IMR-90 (cell line): ENCODE measurements at regions not wholly inside any gene's neighbourhood (a gene's known extent, or its start where the extent isn't known, plus 50 kb on each side); places are given as distances from the start of the nearest gene placed in this dataset.

Experiments used
- ATAC-seq: fragments of 200-7000 bp; cut with Tn5 transposase; 2 replicates; pipeline ENCODE4 v1.9.1; 2020; ENCODE audit warnings: low read depth, mild to moderate bottlenecking, moderate library complexity
- BruUV-seq: library from RNA; stranded (reverse); fragments of 400-500 nt; replicated peaks from 2 replicates; lab custom pipeline; 2021; lab: Mats Ljungman, UMichigan
- CTCF ChIA-PET: fragments of 300-600 bp; formaldehyde crosslinking; extraction: SDS; loops from one replicate; lab custom pipeline; 2021; ENCODE audit warnings: antibody characterized with exemption; lab: Yijun Ruan, JAX
- POLR2A ChIA-PET: fragments of 300-600 bp; sonication (Branson Sonifier 250); formaldehyde crosslinking; loops from one replicate; lab custom pipeline; 2022; ENCODE audit warnings: antibody characterized with exemption; ENCODE audit not compliant: unreplicated experiment; lab: Charles Lee
- DNase-seq: peaks from one replicate; pipeline ENCODE4 v3.0.0; 2013
- H2AFZ ChIP-seq: replicated peaks from 2 replicates; pipeline ENCODE3; 2013; ENCODE audit warnings: low read length, mild to moderate bottlenecking; ENCODE audit not compliant: poor library complexity
- H2AK5ac ChIP-seq: 2 replicates; pipeline ENCODE4 v1.6.1; 2013; ENCODE audit warnings: low read depth, low read length, inconsistent platforms
- H2AK9ac ChIP-seq: replicated peaks from 2 replicates; pipeline ENCODE3; 2013; ENCODE audit warnings: mild to moderate bottlenecking, low read depth, low read length, moderate library complexity; ENCODE audit not compliant: poor library complexity
- H2BK120ac ChIP-seq: 2 replicates; pipeline ENCODE4 v1.6.1; 2013; ENCODE audit warnings: low read depth, low read length, inconsistent platforms
- H2BK15ac ChIP-seq: 3 replicates; pipeline ENCODE4 v1.6.1; 2013; ENCODE audit warnings: low read depth, low read length, inconsistent platforms
- H2BK20ac ChIP-seq: 2 replicates; pipeline ENCODE4 v1.6.1; 2013; ENCODE audit warnings: low read depth, mild to moderate bottlenecking, inconsistent platforms, low read length, moderate library complexity
- H2BK5ac ChIP-seq: 2 replicates; pipeline ENCODE4 v1.6.1; 2013; ENCODE audit warnings: mild to moderate bottlenecking, low read depth, low read length, inconsistent platforms; ENCODE audit not compliant: poor library complexity, severe bottlenecking
- H3K14ac ChIP-seq: replicated peaks from 2 replicates; pipeline ENCODE4 v1.6.1; 2013; ENCODE audit warnings: low read depth, low read length, inconsistent platforms
- H3K18ac ChIP-seq: 2 replicates; pipeline ENCODE4 v1.6.1; 2013; ENCODE audit warnings: low read depth, low read length, control low read depth
- H3K23ac ChIP-seq: 2 replicates; pipeline ENCODE4 v1.6.1; 2013; ENCODE audit warnings: low read depth, low read length, inconsistent platforms
- H3K27ac ChIP-seq: 2 replicates; pipeline ENCODE4 v1.5.1; 2013; ENCODE audit warnings: mild to moderate bottlenecking, control low read depth, low read length; ENCODE audit not compliant: insufficient read depth
- H3K27me3 ChIP-seq: 2 replicates; pipeline ENCODE4 v1.6.1; 2013; ENCODE audit warnings: low read length; ENCODE audit not compliant: control insufficient read depth, insufficient read depth
- H3K36me3 ChIP-seq: 2 replicates; pipeline ENCODE4 v1.6.1; 2013; ENCODE audit warnings: low read length, mixed read lengths; ENCODE audit not compliant: control insufficient read depth, insufficient read depth
- H3K4ac ChIP-seq: 2 replicates; pipeline ENCODE4 v1.6.1; 2013; ENCODE audit warnings: low read depth, low read length, inconsistent platforms
- H3K4me1 ChIP-seq: 2 replicates; pipeline ENCODE4 v1.6.1; 2013; ENCODE audit warnings: low read length, mixed read lengths; ENCODE audit not compliant: control insufficient read depth, insufficient read depth
- H3K4me2 ChIP-seq: 2 replicates; pipeline ENCODE4 v1.6.1; 2013; ENCODE audit warnings: low read depth, mild to moderate bottlenecking, control low read depth, low read length, moderate library complexity
- H3K4me3 ChIP-seq: 2 replicates; pipeline ENCODE4 v1.5.1; 2013; ENCODE audit warnings: low read depth, mild to moderate bottlenecking, control low read depth, low read length, moderate library complexity; ENCODE audit not compliant: insufficient read depth
- H3K56ac ChIP-seq: 2 replicates; pipeline ENCODE4 v1.6.1; 2013; ENCODE audit warnings: low read length, inconsistent platforms; ENCODE audit not compliant: insufficient read depth; ENCODE audit errors: extremely low read depth
- H3K79me1 ChIP-seq, 2 experiments: 2 replicates each; pipeline ENCODE4 v1.6.1; 2013; ENCODE audit warnings: low read length in 2 of 2, inconsistent platforms in 1 of 2, low read depth in 1 of 2
- H3K9ac ChIP-seq: 2 replicates; pipeline ENCODE4 v1.6.1; 2013; ENCODE audit warnings: low read depth, low read length, control low read depth
- H3K9me1 ChIP-seq: 2 replicates; pipeline ENCODE4 v1.6.1; 2013; ENCODE audit warnings: low read length, inconsistent platforms; ENCODE audit not compliant: insufficient read depth
- H3K9me3 ChIP-seq: 2 replicates; pipeline ENCODE4 v1.6.1; 2013; ENCODE audit warnings: low read length; ENCODE audit not compliant: control insufficient read depth, insufficient read depth
- H4K20me1 ChIP-seq: 2 replicates; pipeline ENCODE4 v1.6.1; 2013; ENCODE audit warnings: low read length, inconsistent platforms; ENCODE audit not compliant: insufficient read depth
- H4K5ac ChIP-seq: 2 replicates; pipeline ENCODE4 v1.6.1; 2013; ENCODE audit warnings: mild to moderate bottlenecking, low read depth, low read length, control low read depth
- H4K8ac ChIP-seq, 2 experiments: 2 replicates each; pipeline ENCODE4 v1.6.1; 2013; ENCODE audit warnings: low read depth in 2 of 2, low read length in 2 of 2, control low read depth in 1 of 2, inconsistent platforms in 1 of 2
- H4K91ac ChIP-seq: 2 replicates; pipeline ENCODE4 v1.6.1; 2013; ENCODE audit warnings: low read depth, low read length, inconsistent platforms; ENCODE audit not compliant: insufficient read depth
- BHLHE40 ChIP-seq: fragments of 150-350 bp; IDR thresholded peaks from 2 replicates; pipeline ENCODE4 v1.6.1; 2016; ENCODE audit warnings: mild to moderate bottlenecking, low read depth, low read length
- CEBPB ChIP-seq: IDR thresholded peaks from 2 replicates; pipeline ENCODE4 v1.6.1; 2012; ENCODE audit warnings: low read depth, low read length, improper control_type of control experiment
- CHD1 ChIP-seq: IDR thresholded peaks from 2 replicates; pipeline ENCODE4 v1.6.1; 2012; ENCODE audit warnings: low read depth, low read length, improper control_type of control experiment
- FOS ChIP-seq: fragments of 150-350 bp; IDR thresholded peaks from 2 replicates; pipeline ENCODE4 v1.6.1; 2016; ENCODE audit warnings: low read depth, low read length
- MAFK ChIP-seq: IDR thresholded peaks from 2 replicates; pipeline ENCODE4 v1.6.1; 2012; ENCODE audit warnings: low read depth, low read length, improper control_type of control experiment
- MAZ ChIP-seq: IDR thresholded peaks from 2 replicates; pipeline ENCODE4 v1.6.1; 2012; ENCODE audit warnings: low read depth, mild to moderate bottlenecking, low read length, improper control_type of control experiment, moderate library complexity, borderline replicate concordance
- MXI1 ChIP-seq: IDR thresholded peaks from 2 replicates; pipeline ENCODE4 v1.6.1; 2012; ENCODE audit warnings: low read depth, mild to moderate bottlenecking, low read length, moderate library complexity, borderline replicate concordance
- NFE2L2 ChIP-seq: fragments of 150-350 bp; IDR thresholded peaks from 2 replicates; pipeline ENCODE4 v1.6.1; 2016; ENCODE audit warnings: low read depth, mild to moderate bottlenecking, low read length
- POLR2A ChIP-seq: IDR thresholded peaks from 2 replicates; pipeline ENCODE4 v1.6.1; 2012; ENCODE audit warnings: mild to moderate bottlenecking, low read depth, low read length
- RAD21 ChIP-seq: IDR thresholded peaks from 2 replicates; pipeline ENCODE4 v1.6.1; 2012; ENCODE audit warnings: low read length, improper control_type of control experiment
- RCOR1 ChIP-seq: IDR thresholded peaks from 2 replicates; pipeline ENCODE4 v1.6.1; 2012; ENCODE audit warnings: mild to moderate bottlenecking, low read length, improper control_type of control experiment; ENCODE audit not compliant: insufficient replicate concordance
- RFX5 ChIP-seq: IDR thresholded peaks from 2 replicates; pipeline ENCODE4 v1.8.0; 2012; ENCODE audit warnings: low read depth, mild to moderate bottlenecking, low read length, moderate library complexity
- SMC3 ChIP-seq: fragments of 150-350 bp; IDR thresholded peaks from 2 replicates; pipeline ENCODE4 v1.6.1; 2016; ENCODE audit warnings: low read depth, mild to moderate bottlenecking, antibody characterized with exemption, low read length, moderate library complexity
- WGBS, 2 experiments: methylation state at CpG; one replicate each; pipeline versions ENCODE4 v1.1.5 to v1.1.7; 2013; ENCODE audit warnings: missing lambda C conversion rate in 2 of 2; ENCODE audit not compliant: insufficient read length in 1 of 2; ENCODE audit errors: extremely low coverage in 2 of 2; 5-methylcytosine and 5-hydroxymethylcytosine counted together
- dilution Hi-C: fragments of 300-500 bp; cut with HindIII; formaldehyde crosslinking; loops from one replicate; pipeline ENCODE4 v1.14.3; 2018; ENCODE audit warnings: low sequenced_read_pairs; ENCODE audit not compliant: unreplicated experiment
- in situ Hi-C: fragments of 300-500 bp; cut with MboI; formaldehyde crosslinking; loops from 3 replicates; pipeline ENCODE4 v1.14.3; 2019; ENCODE audit warnings: low sequenced_read_pairs, inconsistent platforms, mixed read lengths
- intact Hi-C: fragments of 100-400 bp; cut with micrococcal nuclease; formaldehyde crosslinking; loops from 2 replicates; pipeline ENCODE4 v1.10.0; 2022
- TF ChIP-seq, protein P1 (sequence below): conservative IDR thresholded peaks from 2 replicates; pipeline ENCODE4 v1.5.1; 2012; ENCODE audit warnings: mild to moderate bottlenecking, low read depth, low read length, improper control_type of control experiment
- TF ChIP-seq, protein P2 (sequence below): fragments of 150-350 bp; IDR thresholded peaks from 2 replicates; pipeline ENCODE4 v1.6.1; 2016; ENCODE audit warnings: low read depth, mild to moderate bottlenecking, low read length, moderate library complexity, borderline replicate concordance
- TF ChIP-seq, protein P3 (sequence below): fragments of 150-350 bp; IDR thresholded peaks from 2 replicates; pipeline ENCODE4 v1.6.1; 2017; ENCODE audit warnings: mild to moderate bottlenecking, antibody characterized with exemption, low read length, low read depth

GRCh38 chr15:77886805-77887448, 190.6 kb downstream of the TBC1D2B start:
- Histone ChIP-seq H3K9me1 (peaks cover 6% of the 10 kb centered on the region; the same call in 1 of the 2 replicates), H3K36me3 (no peaks in the 10 kb centered on the region), H4K20me1 (no peaks in the 10 kb centered on the region), H3K56ac (no peak overlapping the region), H3K27me3 (peaks cover 2% of the 10 kb centered on the region; the same call in 1 of the 2 replicates), H2BK120ac (no peak overlapping the region), H3K27ac (no peak overlapping the region), H3K4ac (no peak overlapping the region), H3K9ac (no peak overlapping the region), H2AK9ac (no peak overlapping the region), H4K8ac (no peak overlapping the region), H3K79me1 (no peaks in the 10 kb centered on the region), H4K5ac (no peak overlapping the region), H3K4me1 (peaks cover 9% of the 10 kb centered on the region), H3K4me3 (no peak overlapping the region), H2AFZ (no peak overlapping the region), H2BK15ac (no peak overlapping the region), H3K18ac (no peak overlapping the region), H2AK5ac (no peak overlapping the region), H2BK20ac (no peak overlapping the region), H2BK5ac (no peak overlapping the region), H3K23ac (no peak overlapping the region), H4K91ac (no peak overlapping the region), H3K4me2 (no peak overlapping the region), H3K14ac (no peak overlapping the region), H3K9me3 (no peaks in the 10 kb centered on the region)
- DNase-seq (no peak), ATAC-seq (no peak)
- TF ChIP-seq RFX5 (no peak), BHLHE40 (no peak), NFE2L2 (no peak), RCOR1 (no peak), CEBPB (no peak), MAZ (no peak), RAD21 (no peak), POLR2A (no peak), SMC3 (no peak), MAFK (no peak), FOS (no peak), CHD1 (no peak), MXI1 (no peak)
- TF ChIP-seq, protein P1, sequence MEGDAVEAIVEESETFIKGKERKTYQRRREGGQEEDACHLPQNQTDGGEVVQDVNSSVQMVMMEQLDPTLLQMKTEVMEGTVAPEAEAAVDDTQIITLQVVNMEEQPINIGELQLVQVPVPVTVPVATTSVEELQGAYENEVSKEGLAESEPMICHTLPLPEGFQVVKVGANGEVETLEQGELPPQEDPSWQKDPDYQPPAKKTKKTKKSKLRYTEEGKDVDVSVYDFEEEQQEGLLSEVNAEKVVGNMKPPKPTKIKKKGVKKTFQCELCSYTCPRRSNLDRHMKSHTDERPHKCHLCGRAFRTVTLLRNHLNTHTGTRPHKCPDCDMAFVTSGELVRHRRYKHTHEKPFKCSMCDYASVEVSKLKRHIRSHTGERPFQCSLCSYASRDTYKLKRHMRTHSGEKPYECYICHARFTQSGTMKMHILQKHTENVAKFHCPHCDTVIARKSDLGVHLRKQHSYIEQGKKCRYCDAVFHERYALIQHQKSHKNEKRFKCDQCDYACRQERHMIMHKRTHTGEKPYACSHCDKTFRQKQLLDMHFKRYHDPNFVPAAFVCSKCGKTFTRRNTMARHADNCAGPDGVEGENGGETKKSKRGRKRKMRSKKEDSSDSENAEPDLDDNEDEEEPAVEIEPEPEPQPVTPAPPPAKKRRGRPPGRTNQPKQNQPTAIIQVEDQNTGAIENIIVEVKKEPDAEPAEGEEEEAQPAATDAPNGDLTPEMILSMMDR: no peak
- TF ChIP-seq, protein P2, sequence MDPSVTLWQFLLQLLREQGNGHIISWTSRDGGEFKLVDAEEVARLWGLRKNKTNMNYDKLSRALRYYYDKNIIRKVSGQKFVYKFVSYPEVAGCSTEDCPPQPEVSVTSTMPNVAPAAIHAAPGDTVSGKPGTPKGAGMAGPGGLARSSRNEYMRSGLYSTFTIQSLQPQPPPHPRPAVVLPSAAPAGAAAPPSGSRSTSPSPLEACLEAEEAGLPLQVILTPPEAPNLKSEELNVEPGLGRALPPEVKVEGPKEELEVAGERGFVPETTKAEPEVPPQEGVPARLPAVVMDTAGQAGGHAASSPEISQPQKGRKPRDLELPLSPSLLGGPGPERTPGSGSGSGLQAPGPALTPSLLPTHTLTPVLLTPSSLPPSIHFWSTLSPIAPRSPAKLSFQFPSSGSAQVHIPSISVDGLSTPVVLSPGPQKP: no peak
- TF ChIP-seq, protein P3, sequence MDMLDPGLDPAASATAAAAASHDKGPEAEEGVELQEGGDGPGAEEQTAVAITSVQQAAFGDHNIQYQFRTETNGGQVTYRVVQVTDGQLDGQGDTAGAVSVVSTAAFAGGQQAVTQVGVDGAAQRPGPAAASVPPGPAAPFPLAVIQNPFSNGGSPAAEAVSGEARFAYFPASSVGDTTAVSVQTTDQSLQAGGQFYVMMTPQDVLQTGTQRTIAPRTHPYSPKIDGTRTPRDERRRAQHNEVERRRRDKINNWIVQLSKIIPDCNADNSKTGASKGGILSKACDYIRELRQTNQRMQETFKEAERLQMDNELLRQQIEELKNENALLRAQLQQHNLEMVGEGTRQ: no peak
- dilution Hi-C loops: no loop called here
- BruUV-seq: no TSS peak
- no CpG with 5 or more reads among the region's 11 CpGs for WGBS, 2 experiments
- POLR2A ChIA-PET: no interaction called here
- in situ Hi-C loops: no loop called here
- CTCF ChIA-PET: no interaction called here
- intact Hi-C loops: no loop called here
